Stimulated activated naive CD8-positive, alpha-beta T cell treated with anti-CD3 and anti-CD28 coated beads, Interleukin-15, amount 100 ng/mL, for 72 hours (primary cell): ENCODE measurements at regions not wholly inside any gene's neighbourhood (a gene's known extent, or its start where the extent isn't known, plus 50 kb on each side); places are given as distances from the start of the nearest gene placed in this dataset.
A peak's percentile ranks its signal among the peaks of the same experiment; 100 is the strongest.

Experiments
- ATAC-seq: fragments of 150-1000 bp; cut with Tn5 transposase; 2 replicates; pipeline ENCODE4 v1.10.0; 2021; ENCODE audit warnings: mild to moderate bottlenecking, moderate library complexity
- DNase-seq, 2 donors: peaks; one replicate each; pipeline ENCODE4 v3.0.0; 2021 to 2022
- H3K27ac Mint-ChIP-seq, 2 donors: one replicate each; pipeline ENCODE4 v1.8.0; 2022; ENCODE audit warnings: mild to moderate bottlenecking in 2 of 2, mixed read lengths in 2 of 2, moderate library complexity in 2 of 2
- H3K27me3 Mint-ChIP-seq: one replicate; pipeline ENCODE4 v1.8.0; 2022; ENCODE audit warnings: mixed read lengths
- H3K4me1 Mint-ChIP-seq: one replicate; pipeline ENCODE4 v1.8.0; 2022; ENCODE audit warnings: mild to moderate bottlenecking, mixed read lengths
- H3K4me3 Mint-ChIP-seq, 2 donors: one replicate each; pipeline ENCODE4 v1.8.0; 2022; ENCODE audit warnings: mild to moderate bottlenecking in 2 of 2, mixed read lengths in 2 of 2, moderate library complexity in 1 of 2
- H3K9me3 Mint-ChIP-seq, 2 donors: one replicate each; pipeline ENCODE4 v1.8.0; 2022; ENCODE audit warnings: mixed read lengths in 2 of 2

GRCh38 chr11:91819195-91819594, 405.4 kb upstream of the FAT3 start:
- Mint-ChIP-seq H3K27ac (no peak overlapping the region), H3K27me3 (no peaks in the 10 kb centered on the region), H3K4me1 (no peaks in the 10 kb centered on the region), H3K4me3 (no peak overlapping the region), H3K9me3 (peaks cover 7 to 9% of the 10 kb centered on the region in 2 donors)
- DNase-seq (no peak), ATAC-seq (no peak)

- H3K27ac Mint-ChIP-seq: no peak overlapping the region
- no peaks in the 10 kb centered on the region for H3K4me1 Mint-ChIP-seq
- peaks cover 7 to 9% of the 10 kb centered on the region in 2 donors for H3K9me3 Mint-ChIP-seq
- no peaks in the 10 kb centered on the region for H3K27me3 Mint-ChIP-seq
- DNase-seq (no peak), ATAC-seq (no peak)
- no peak overlapping the region for H3K4me3 Mint-ChIP-seq
Measured at GRCh38 chr11:91817996-91818395, 406.6 kb upstream of the FAT3 start.

GRCh38 chr11:91813263-91813662, 411.4 kb upstream of the FAT3 start:
- peaks cover 0 to 4% of the 10 kb centered on the region in 2 donors for H3K9me3 Mint-ChIP-seq
- H3K4me3 Mint-ChIP-seq: no peak overlapping the region
- H3K4me1 Mint-ChIP-seq: no peaks in the 10 kb centered on the region
- H3K27me3 Mint-ChIP-seq: no peaks in the 10 kb centered on the region
- ATAC-seq (no peak), DNase-seq (no peak)
- H3K27ac Mint-ChIP-seq: no peak overlapping the region

GRCh38 chr11:91810871-91811270, 413.7 kb upstream of the FAT3 start:
- H3K4me1 Mint-ChIP-seq: no peaks in the 10 kb centered on the region
- no peak overlapping the region for H3K4me3 Mint-ChIP-seq

GRCh38 chr11:91805293-91805692, 419.3 kb upstream of the FAT3 start:
- Mint-ChIP-seq H3K27me3 (no peaks in the 10 kb centered on the region), H3K9me3 (peaks cover 0 to 5% of the 10 kb centered on the region in 2 donors), H3K27ac (no peak overlapping the region), H3K4me3 (no peak overlapping the region), H3K4me1 (no peaks in the 10 kb centered on the region)
- ATAC-seq (no peak), DNase-seq (no peak)

More at GRCh38 chr11:91810871-91811270, 413.7 kb upstream of the FAT3 start:
- Mint-ChIP-seq H3K9me3 (peaks cover 0 to 4% of the 10 kb centered on the region in 2 donors), H3K27ac (peak overlapping the region in 1 of 2 donors; percentile 27), H3K27me3 (no peaks in the 10 kb centered on the region)
- ATAC-seq (no peak), DNase-seq (no peak)

GRCh38 chr11:91804042-91804441, 420.6 kb upstream of the FAT3 start:
- Mint-ChIP-seq H3K27me3 (no peaks in the 10 kb centered on the region), H3K9me3 (peaks cover 0 to 9% of the 10 kb centered on the region in 2 donors), H3K4me3 (no peak overlapping the region), H3K4me1 (no peaks in the 10 kb centered on the region), H3K27ac (no peak overlapping the region)
- ATAC-seq: no peak
- DNase-seq: no peak

- H3K27ac Mint-ChIP-seq: no peak overlapping the region
- H3K27me3 Mint-ChIP-seq: no peaks in the 10 kb centered on the region
- no peak overlapping the region for H3K4me3 Mint-ChIP-seq
- ATAC-seq (no peak), DNase-seq (no peak)
- peaks cover 0 to 10% of the 10 kb centered on the region in 2 donors for H3K9me3 Mint-ChIP-seq
- no peaks in the 10 kb centered on the region for H3K4me1 Mint-ChIP-seq
Measured at GRCh38 chr11:91802475-91802874, 422.1 kb upstream of the FAT3 start.

- no peak for DNase-seq
- no peaks in the 10 kb centered on the region for H3K27me3 Mint-ChIP-seq
- no peaks in the 10 kb centered on the region for H3K4me1 Mint-ChIP-seq
- ATAC-seq: no peak
- H3K27ac Mint-ChIP-seq: no peak overlapping the region
- H3K4me3 Mint-ChIP-seq: no peak overlapping the region
- H3K9me3 Mint-ChIP-seq: peaks cover 0 to 10% of the 10 kb centered on the region in 2 donors
Measured at GRCh38 chr11:91800208-91800914, 424.3 kb upstream of the FAT3 start.

GRCh38 chr11:91798240-91798639, 426.4 kb upstream of the FAT3 start:
- Mint-ChIP-seq H3K4me3 (no peak overlapping the region), H3K9me3 (peaks cover 0 to 5% of the 10 kb centered on the region in 2 donors), H3K27me3 (no peaks in the 10 kb centered on the region), H3K27ac (no peak overlapping the region), H3K4me1 (no peaks in the 10 kb centered on the region)
- ATAC-seq (no peak), DNase-seq (no peak)

- Mint-ChIP-seq H3K4me3 (no peak overlapping the region), H3K9me3 (peaks cover 0 to 5% of the 10 kb centered on the region in 2 donors), H3K4me1 (no peaks in the 10 kb centered on the region), H3K27ac (no peak overlapping the region), H3K27me3 (no peaks in the 10 kb centered on the region)
- no peak for ATAC-seq
- no peak for DNase-seq
Measured at GRCh38 chr11:91796999-91797398, 427.6 kb upstream of the FAT3 start.

- DNase-seq (no peak), ATAC-seq (no peak)
- Mint-ChIP-seq H3K27ac (no peak overlapping the region), H3K27me3 (no peaks in the 10 kb centered on the region), H3K4me1 (no peaks in the 10 kb centered on the region), H3K9me3 (peaks cover 0 to 5% of the 10 kb centered on the region in 2 donors), H3K4me3 (no peak overlapping the region)
Measured at GRCh38 chr11:91795139-91795887, 429.3 kb upstream of the FAT3 start.

GRCh38 chr11:91794146-91794545, 430.5 kb upstream of the FAT3 start:
- Mint-ChIP-seq H3K4me3 (no peak overlapping the region), H3K4me1 (no peaks in the 10 kb centered on the region), H3K27me3 (no peaks in the 10 kb centered on the region), H3K9me3 (peaks cover 0 to 3% of the 10 kb centered on the region in 2 donors), H3K27ac (no peak overlapping the region)
- no peak for ATAC-seq
- DNase-seq: no peak

GRCh38 chr11:91792779-91793262, 431.8 kb upstream of the FAT3 start:
- DNase-seq (no peak), ATAC-seq (no peak)
- H3K9me3 Mint-ChIP-seq: no peaks in the 10 kb centered on the region
- H3K27me3 Mint-ChIP-seq: no peaks in the 10 kb centered on the region
- H3K4me3 Mint-ChIP-seq: no peak overlapping the region
- no peak overlapping the region for H3K27ac Mint-ChIP-seq
- H3K4me1 Mint-ChIP-seq: no peaks in the 10 kb centered on the region

GRCh38 chr11:91791171-91791468, 433.5 kb upstream of the FAT3 start:
- no peaks in the 10 kb centered on the region for H3K27me3 Mint-ChIP-seq
- no peak for DNase-seq
- ATAC-seq: no peak
- peaks cover 0 to 4% of the 10 kb centered on the region in 2 donors for H3K9me3 Mint-ChIP-seq
- H3K27ac Mint-ChIP-seq: no peak overlapping the region
- no peak overlapping the region for H3K4me3 Mint-ChIP-seq
- H3K4me1 Mint-ChIP-seq: no peaks in the 10 kb centered on the region

- Mint-ChIP-seq H3K4me3 (no peak overlapping the region), H3K27me3 (no peaks in the 10 kb centered on the region), H3K4me1 (no peaks in the 10 kb centered on the region), H3K27ac (no peak overlapping the region), H3K9me3 (peaks cover 0 to 5% of the 10 kb centered on the region in 2 donors)
- ATAC-seq (no peak), DNase-seq (no peak)
Measured at GRCh38 chr11:91790346-91791170, 434.1 kb upstream of the FAT3 start.

GRCh38 chr11:91788764-91789163, 435.9 kb upstream of the FAT3 start:
- Mint-ChIP-seq H3K4me1 (no peaks in the 10 kb centered on the region), H3K4me3 (no peak overlapping the region), H3K9me3 (peaks cover 4 to 9% of the 10 kb centered on the region in 2 donors), H3K27ac (no peak overlapping the region), H3K27me3 (no peaks in the 10 kb centered on the region)
- DNase-seq (no peak), ATAC-seq (no peak)
